Left lung (tissue), 4 donors: ENCODE measurements at regions not wholly inside any gene's neighbourhood (a gene's known extent, or its start where the extent isn't known, plus 50 kb on each side); places are given as distances from the start of the nearest gene placed in this dataset.
"Not testable (repeated sequence)": the region's sequence is repeated elsewhere in the genome, so short reads cannot be mapped to it uniquely, and the experiment has no call there.

Experiments
- ATAC-seq: fragments of 200-7000 bp; cut with Tn5 transposase; one replicate; pipeline ENCODE4 v1.9.1; 2020; ENCODE audit warnings: moderate library complexity
- DNase-seq, 4 donors: peaks; one replicate each; pipeline ENCODE4 v3.0.0-alpha.2; 2013 to 2020
- H3K27ac ChIP-seq, 2 donors: fragments of 200-600 bp; sonication (generic) in 1 of 2; one replicate each; pipeline versions ENCODE4 v1.5.0 to v1.8.0; 2020 to 2021
- H3K27me3 ChIP-seq, 2 donors: fragments of 200-600 bp; sonication (generic) in 1 of 2; one replicate each; pipeline versions ENCODE4 v1.5.0 to v1.8.0; 2020 to 2021
- H3K36me3 ChIP-seq, 2 donors: fragments of 200-600 bp; sonication (generic) in 1 of 2; one replicate each; pipeline versions ENCODE4 v1.5.0 to v1.8.0; 2020 to 2021
- H3K4me1 ChIP-seq, 2 donors: fragments of 200-600 bp; one replicate each; pipeline ENCODE4 v1.8.0; 2021
- H3K4me3 ChIP-seq, 2 donors: fragments of 200-600 bp; sonication (generic) in 1 of 2; one replicate each; pipeline versions ENCODE4 v1.5.0 to v1.8.0; 2020 to 2021; ENCODE audit warnings: mild to moderate bottlenecking in 1 of 2
- H3K9me3 ChIP-seq, 2 donors: fragments of 200-600 bp; sonication (generic) in 1 of 2; one replicate each; pipeline versions ENCODE4 v1.5.0 to v1.8.0; 2020 to 2021
- CTCF ChIP-seq, 2 donors: fragments of 200-600 bp; sonication (generic) in 1 of 2; IDR thresholded peaks; one replicate each; pipeline versions ENCODE4 v1.5.0 to v1.8.0; 2021; ENCODE audit warnings: antibody characterized with exemption in 2 of 2
- intact Hi-C, 2 donors: fragments of 100-400 bp; cut with DNase I; formaldehyde crosslinking; loops; one replicate each; pipeline versions ENCODE4 v1.11.2 to v1.14.2; 2022
- donor health status: DM: no; HTN: yes; CAD: no.
- donor health status: DM: no; HTN: no; CAD: no.

GRCh38 chr12:124085419-124086296, 112.6 kb downstream of the ZNF664 start:
- Histone ChIP-seq H3K9me3 (no peaks in the 10 kb centered on the region), H3K4me3 (no peak overlapping the region), H3K36me3 (no peaks in the 10 kb centered on the region), H3K4me1 (no peaks in the 10 kb centered on the region), H3K27me3 (no peaks in the 10 kb centered on the region), H3K27ac (no peak overlapping the region)
- DNase-seq (no peak), ATAC-seq (no peak)
- TF ChIP-seq CTCF (IDR thresholded peaks at IDR 0.05) = no peak
- intact Hi-C loops = no loop called here

GRCh38 chr12:124086299-124086898, 113.4 kb downstream of the ZNF664 start:
- H3K9me3 ChIP-seq = no peaks in the 10 kb centered on the region
- H3K4me1 ChIP-seq = no peaks in the 10 kb centered on the region
- no peaks in the 10 kb centered on the region for H3K36me3 ChIP-seq
- H3K27ac ChIP-seq = no peak overlapping the region
- TF ChIP-seq CTCF (IDR thresholded peaks at IDR 0.05) = no peak
- H3K4me3 ChIP-seq = no peak overlapping the region
- no peak for ATAC-seq
- H3K27me3 ChIP-seq = no peaks in the 10 kb centered on the region
- DNase-seq = no peak
- intact Hi-C loops = no loop called here

- H3K36me3 ChIP-seq = no peaks in the 10 kb centered on the region
- H3K27me3 ChIP-seq = no peaks in the 10 kb centered on the region
- DNase-seq = peak in 2 of 4 donors; percentile 53 to 55
- H3K9me3 ChIP-seq = no peaks in the 10 kb centered on the region
- H3K4me3 ChIP-seq = no peak overlapping the region
- no peak for TF ChIP-seq CTCF (IDR thresholded peaks at IDR 0.05)
- intact Hi-C loops = no loop called here
- no peak for ATAC-seq
- H3K4me1 ChIP-seq = no peaks in the 10 kb centered on the region
- H3K27ac ChIP-seq = no peak overlapping the region
These were observed 114.4 kb downstream of the ZNF664 start for GRCh38 chr12:124087266-124088051.

- Histone ChIP-seq H3K9me3 (no peaks in the 10 kb centered on the region), H3K4me1 (no peaks in the 10 kb centered on the region), H3K36me3 (no peaks in the 10 kb centered on the region), H3K4me3 (no peak overlapping the region), H3K27me3 (no peaks in the 10 kb centered on the region), H3K27ac (no peak overlapping the region)
- ATAC-seq = no peak
- no peak for TF ChIP-seq CTCF (IDR thresholded peaks at IDR 0.05)
- intact Hi-C loops = no loop called here
- DNase-seq = no peak
These were observed 115.3 kb downstream of the ZNF664 start for GRCh38 chr12:124088217-124088907.

GRCh38 chr12:124089181-124089914, 116.3 kb downstream of the ZNF664 start:
- intact Hi-C loops, DNase-seq, H3K4me3 ChIP-seq, H3K4me1 ChIP-seq, H3K36me3 ChIP-seq, H3K27me3 ChIP-seq, ATAC-seq, H3K9me3 ChIP-seq, H3K27ac ChIP-seq: not testable (repeated sequence)
